ENCODE measurements at regions not wholly inside any gene's neighbourhood (a gene's known extent, or its start where the extent isn't known, plus 50 kb on each side); places are given as distances from the start of the nearest gene placed in this dataset.

- H3K9me3 Mint-ChIP-seq = no peaks in the 10 kb centered on the region
- no peak overlapping the region for H3K4me3 Mint-ChIP-seq
- CTCF ChIA-PET = no interaction called here
- H3K27me3 ChIP-seq (replicated peaks in 1 of 2; ENCODE audit: control insufficient read depth in 2 of 2, extremely low read depth in 1 of 2, insufficient read depth in 2 of 2, low read length in 1 of 2) = no peaks in the 10 kb centered on the region
- H3K36me3 Mint-ChIP-seq = no peaks in the 10 kb centered on the region
- POLR2A ChIA-PET = no interaction called here
- no peaks in the 10 kb centered on the region for H3K4me1 ChIP-seq (ENCODE audit: control insufficient read depth in 1 of 2, extremely low read depth in 1 of 2, insufficient read depth in 2 of 2, low read length in 2 of 2)
- WGBS (ENCODE audit: insufficient coverage) = no CpG with 5 or more reads among the region's 3 CpGs
- H3K27ac Mint-ChIP-seq = no peak overlapping the region
- H3K4me3 ChIP-seq (ENCODE audit: control insufficient read depth in 1 of 2, extremely low read depth in 1 of 2, low read length in 1 of 2) = no peak overlapping the region
- DNase-seq (no peak), ATAC-seq (replicated peaks in 1 of 4) (no peak)
- no peaks in the 10 kb centered on the region for H3K4me1 Mint-ChIP-seq
- H3K27ac ChIP-seq (ENCODE audit: low read length) = no peak overlapping the region
- peaks cover 0 to 5% of the 10 kb centered on the region in 2 donors for H3K27me3 Mint-ChIP-seq
- no peaks in the 10 kb centered on the region for H3K9me3 ChIP-seq
- no peaks in the 10 kb centered on the region for H3K36me3 ChIP-seq (ENCODE audit: control insufficient read depth in 2 of 2, extremely low read depth in 1 of 2, insufficient read depth in 1 of 2, low read length in 1 of 2)
These were observed 1597.9 kb downstream of the RPA4 start for GRCh38 chrX:98481636-98482035.

- no CpG with 5 or more reads among the region's 1 CpG for WGBS (ENCODE audit: insufficient coverage)
- no peaks in the 10 kb centered on the region for H3K36me3 Mint-ChIP-seq
- DNase-seq = no peak
- ATAC-seq (replicated peaks in 1 of 4) = no peak
- H3K9me3 Mint-ChIP-seq = no peaks in the 10 kb centered on the region
- Histone ChIP-seq H3K27ac (ENCODE audit: low read length) (no peak overlapping the region), H3K4me3 (ENCODE audit: control insufficient read depth in 1 of 2, extremely low read depth in 1 of 2, low read length in 1 of 2) (no peak overlapping the region), H3K9me3 (no peaks in the 10 kb centered on the region), H3K36me3 (ENCODE audit: control insufficient read depth in 2 of 2, extremely low read depth in 1 of 2, insufficient read depth in 1 of 2, low read length in 1 of 2) (no peaks in the 10 kb centered on the region), H3K27me3 (replicated peaks in 1 of 2; ENCODE audit: control insufficient read depth in 2 of 2, extremely low read depth in 1 of 2, insufficient read depth in 2 of 2, low read length in 1 of 2) (no peaks in the 10 kb centered on the region), H3K4me1 (ENCODE audit: control insufficient read depth in 1 of 2, extremely low read depth in 1 of 2, insufficient read depth in 2 of 2, low read length in 2 of 2) (no peaks in the 10 kb centered on the region)
- ChIA-PET CTCF (no interaction called here), POLR2A (no interaction called here)
- no peaks in the 10 kb centered on the region for H3K27me3 Mint-ChIP-seq
- no peak overlapping the region for H3K27ac Mint-ChIP-seq
- H3K4me1 Mint-ChIP-seq = no peaks in the 10 kb centered on the region
- H3K4me3 Mint-ChIP-seq = no peak overlapping the region
These were observed 1607.0 kb downstream of the RPA4 start for GRCh38 chrX:98490670-98491069.

- Histone ChIP-seq H3K4me3 (ENCODE audit: control insufficient read depth in 1 of 2, extremely low read depth in 1 of 2, low read length in 1 of 2) (no peak overlapping the region), H3K9me3 (no peaks in the 10 kb centered on the region), H3K4me1 (ENCODE audit: control insufficient read depth in 1 of 2, extremely low read depth in 1 of 2, insufficient read depth in 2 of 2, low read length in 2 of 2) (no peaks in the 10 kb centered on the region), H3K36me3 (ENCODE audit: control insufficient read depth in 2 of 2, extremely low read depth in 1 of 2, insufficient read depth in 1 of 2, low read length in 1 of 2) (no peaks in the 10 kb centered on the region), H3K27me3 (replicated peaks in 1 of 2; ENCODE audit: control insufficient read depth in 2 of 2, extremely low read depth in 1 of 2, insufficient read depth in 2 of 2, low read length in 1 of 2) (no peaks in the 10 kb centered on the region), H3K27ac (ENCODE audit: low read length) (no peak overlapping the region)
- Mint-ChIP-seq H3K27ac (no peak overlapping the region), H3K27me3 (no peaks in the 10 kb centered on the region), H3K36me3 (no peaks in the 10 kb centered on the region), H3K9me3 (no peaks in the 10 kb centered on the region), H3K4me1 (no peaks in the 10 kb centered on the region), H3K4me3 (no peak overlapping the region)
- no peak for DNase-seq
- POLR2A ChIA-PET = no interaction called here
- ATAC-seq (replicated peaks in 1 of 4) = no peak
- no CpG with 5 or more reads among the region's 2 CpGs for WGBS (ENCODE audit: insufficient coverage)
- CTCF ChIA-PET = no interaction called here
These were observed 1617.7 kb downstream of the RPA4 start for GRCh38 chrX:98501426-98501825.

DNA sequence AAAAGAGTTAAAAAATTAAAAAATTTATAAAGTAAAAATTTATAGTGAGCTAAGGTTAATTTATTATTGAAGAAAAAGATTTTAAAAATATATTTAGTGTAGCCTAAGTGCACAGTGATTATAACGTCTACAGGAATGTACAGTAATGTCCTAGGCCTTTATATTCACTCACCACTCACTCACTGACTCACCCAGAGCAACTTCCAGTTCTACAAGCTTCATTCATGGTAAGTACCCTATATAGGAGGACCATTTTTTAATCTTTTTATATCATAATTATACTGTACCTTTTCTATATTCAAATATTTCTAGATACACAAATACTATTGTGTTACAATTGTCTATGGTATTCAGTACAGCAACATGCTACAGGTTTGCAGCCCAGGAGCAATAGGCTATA, 1623.2 kb downstream of the RPA4 start:
- Mint-ChIP-seq H3K4me1 (no peaks in the 10 kb centered on the region), H3K36me3 (no peaks in the 10 kb centered on the region), H3K9me3 (no peaks in the 10 kb centered on the region), H3K4me3 (no peak overlapping the region), H3K27me3 (no peaks in the 10 kb centered on the region), H3K27ac (no peak overlapping the region)
- ChIA-PET CTCF (no interaction called here), POLR2A (interaction anchor here in 1 of 2 donors (0.6 kb wide), 1 partner anchor 1117 kb away, joined by 3 read pairs; no protein-coding TSS in a partner anchor)
- Histone ChIP-seq H3K27me3 (replicated peaks in 1 of 2; ENCODE audit: control insufficient read depth in 2 of 2, extremely low read depth in 1 of 2, insufficient read depth in 2 of 2, low read length in 1 of 2) (no peaks in the 10 kb centered on the region), H3K9me3 (no peaks in the 10 kb centered on the region), H3K27ac (ENCODE audit: low read length) (no peak overlapping the region), H3K4me1 (ENCODE audit: control insufficient read depth in 1 of 2, extremely low read depth in 1 of 2, insufficient read depth in 2 of 2, low read length in 2 of 2) (no peaks in the 10 kb centered on the region), H3K4me3 (ENCODE audit: control insufficient read depth in 1 of 2, extremely low read depth in 1 of 2, low read length in 1 of 2) (no peak overlapping the region), H3K36me3 (ENCODE audit: control insufficient read depth in 2 of 2, extremely low read depth in 1 of 2, insufficient read depth in 1 of 2, low read length in 1 of 2) (no peaks in the 10 kb centered on the region)
- WGBS (ENCODE audit: insufficient coverage) = no CpG with 5 or more reads among the region's 1 CpG
- DNase-seq (no peak), ATAC-seq (replicated peaks in 1 of 4) (no peak)

GRCh38 chrX:98514032-98514431, 1630.3 kb downstream of the RPA4 start:
- DNase-seq (no peak), ATAC-seq (replicated peaks in 1 of 4) (no peak)
- H3K36me3 ChIP-seq (ENCODE audit: control insufficient read depth in 2 of 2, extremely low read depth in 1 of 2, insufficient read depth in 1 of 2, low read length in 1 of 2) = no peaks in the 10 kb centered on the region
- no peaks in the 10 kb centered on the region for H3K9me3 ChIP-seq
- Mint-ChIP-seq H3K27me3 (peaks cover 0 to 4% of the 10 kb centered on the region in 2 donors), H3K4me3 (no peak overlapping the region), H3K9me3 (no peaks in the 10 kb centered on the region), H3K27ac (no peak overlapping the region), H3K36me3 (no peaks in the 10 kb centered on the region), H3K4me1 (no peaks in the 10 kb centered on the region)
- no peak overlapping the region for H3K27ac ChIP-seq (ENCODE audit: low read length)
- POLR2A ChIA-PET = no interaction called here
- no peaks in the 10 kb centered on the region for H3K4me1 ChIP-seq (ENCODE audit: control insufficient read depth in 1 of 2, extremely low read depth in 1 of 2, insufficient read depth in 2 of 2, low read length in 2 of 2)
- CTCF ChIA-PET = no interaction called here
- no peaks in the 10 kb centered on the region for H3K27me3 ChIP-seq (replicated peaks in 1 of 2; ENCODE audit: control insufficient read depth in 2 of 2, extremely low read depth in 1 of 2, insufficient read depth in 2 of 2, low read length in 1 of 2)
- no peak overlapping the region for H3K4me3 ChIP-seq (ENCODE audit: control insufficient read depth in 1 of 2, extremely low read depth in 1 of 2, low read length in 1 of 2)

DNA sequence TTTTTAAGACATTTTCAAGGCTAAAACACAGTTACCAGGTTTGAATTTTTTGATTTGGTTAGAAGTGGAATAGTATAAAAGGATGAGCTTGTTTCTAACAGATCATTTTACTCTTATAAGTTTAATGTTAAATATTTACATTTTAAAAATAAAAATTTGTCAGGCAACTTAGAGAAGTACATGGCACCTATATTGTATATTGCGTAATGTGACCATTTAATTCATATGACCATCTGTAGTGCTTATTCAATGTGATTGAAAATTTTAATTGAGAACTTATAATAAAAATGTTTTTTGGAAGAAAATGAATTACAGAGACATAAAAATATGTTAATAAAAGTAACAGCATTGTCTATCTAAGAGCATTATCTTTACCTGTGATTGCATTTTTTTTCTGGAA, 1632.4 kb downstream of the RPA4 start:
- H3K9me3 Mint-ChIP-seq = no peaks in the 10 kb centered on the region
- ChIA-PET CTCF (no interaction called here), POLR2A (interaction anchor here (0.6 kb wide), 2 partner anchors 10 kb away, joined by 3 read pairs; no protein-coding TSS in a partner anchor)
- no CpG with 5 or more reads among the region's 1 CpG for WGBS (ENCODE audit: insufficient coverage)
- H3K27ac Mint-ChIP-seq = no peak overlapping the region
- no peak overlapping the region for H3K4me3 Mint-ChIP-seq
- Histone ChIP-seq H3K9me3 (no peaks in the 10 kb centered on the region), H3K36me3 (ENCODE audit: control insufficient read depth in 2 of 2, extremely low read depth in 1 of 2, insufficient read depth in 1 of 2, low read length in 1 of 2) (no peaks in the 10 kb centered on the region), H3K27me3 (replicated peaks in 1 of 2; ENCODE audit: control insufficient read depth in 2 of 2, extremely low read depth in 1 of 2, insufficient read depth in 2 of 2, low read length in 1 of 2) (no peaks in the 10 kb centered on the region), H3K4me3 (ENCODE audit: control insufficient read depth in 1 of 2, extremely low read depth in 1 of 2, low read length in 1 of 2) (no peak overlapping the region), H3K27ac (ENCODE audit: low read length) (no peak overlapping the region), H3K4me1 (ENCODE audit: control insufficient read depth in 1 of 2, extremely low read depth in 1 of 2, insufficient read depth in 2 of 2, low read length in 2 of 2) (no peaks in the 10 kb centered on the region)
- H3K27me3 Mint-ChIP-seq = peaks cover 0 to 4% of the 10 kb centered on the region in 2 donors
- ATAC-seq (replicated peaks in 1 of 4) (no peak), DNase-seq (no peak)
- H3K4me1 Mint-ChIP-seq = no peaks in the 10 kb centered on the region
- no peaks in the 10 kb centered on the region for H3K36me3 Mint-ChIP-seq

- Histone ChIP-seq H3K4me3 (ENCODE audit: control insufficient read depth in 1 of 2, extremely low read depth in 1 of 2, low read length in 1 of 2) (no peak overlapping the region), H3K9me3 (no peaks in the 10 kb centered on the region), H3K27ac (ENCODE audit: low read length) (no peak overlapping the region), H3K27me3 (replicated peaks in 1 of 2; ENCODE audit: control insufficient read depth in 2 of 2, extremely low read depth in 1 of 2, insufficient read depth in 2 of 2, low read length in 1 of 2) (no peaks in the 10 kb centered on the region), H3K4me1 (ENCODE audit: control insufficient read depth in 1 of 2, extremely low read depth in 1 of 2, insufficient read depth in 2 of 2, low read length in 2 of 2) (no peaks in the 10 kb centered on the region), H3K36me3 (ENCODE audit: control insufficient read depth in 2 of 2, extremely low read depth in 1 of 2, insufficient read depth in 1 of 2, low read length in 1 of 2) (no peaks in the 10 kb centered on the region)
- no peaks in the 10 kb centered on the region for H3K4me1 Mint-ChIP-seq
- DNase-seq = no peak
- CTCF ChIA-PET = no interaction called here
- POLR2A ChIA-PET = no interaction called here
- peaks cover 0 to 3% of the 10 kb centered on the region in 2 donors for H3K27me3 Mint-ChIP-seq
- no CpG with 5 or more reads among the region's 3 CpGs for WGBS (ENCODE audit: insufficient coverage)
- no peak overlapping the region for H3K27ac Mint-ChIP-seq
- H3K36me3 Mint-ChIP-seq = no peaks in the 10 kb centered on the region
- H3K9me3 Mint-ChIP-seq = no peaks in the 10 kb centered on the region
- H3K4me3 Mint-ChIP-seq = no peak overlapping the region
- no peak for ATAC-seq (replicated peaks in 1 of 4)
These were observed 1639.3 kb downstream of the RPA4 start for GRCh38 chrX:98523026-98523425.

Data from T-cell (primary cell).